NCI-H69 (cell line): ENCODE measurements at regions not wholly inside any gene's neighbourhood (a gene's known extent, or its start where the extent isn't known, plus 50 kb on each side); places are given as distances from the start of the nearest gene placed in this dataset.
"Not testable (repeated sequence)": the region's sequence is repeated elsewhere in the genome, so short reads cannot be mapped to it uniquely, and the experiment has no call there.

Source experiments
- DNase-seq: peaks from one replicate; lab custom pipeline; 2025; lab: John Stamatoyannopoulos, UW

- DNase-seq = no peak
Measured at GRCh38 chr3:39558775-39559306, 91.4 kb downstream of the MOBP start.

GRCh38 chr3:39559543-39559942, 92.1 kb downstream of the MOBP start:
- DNase-seq = no peak

GRCh38 chr3:39568508-39568907, 101.0 kb downstream of the MOBP start:
- no peak for DNase-seq

- DNase-seq = no peak
Measured at GRCh38 chr3:39569095-39569494, 101.6 kb downstream of the MOBP start.

DNA sequence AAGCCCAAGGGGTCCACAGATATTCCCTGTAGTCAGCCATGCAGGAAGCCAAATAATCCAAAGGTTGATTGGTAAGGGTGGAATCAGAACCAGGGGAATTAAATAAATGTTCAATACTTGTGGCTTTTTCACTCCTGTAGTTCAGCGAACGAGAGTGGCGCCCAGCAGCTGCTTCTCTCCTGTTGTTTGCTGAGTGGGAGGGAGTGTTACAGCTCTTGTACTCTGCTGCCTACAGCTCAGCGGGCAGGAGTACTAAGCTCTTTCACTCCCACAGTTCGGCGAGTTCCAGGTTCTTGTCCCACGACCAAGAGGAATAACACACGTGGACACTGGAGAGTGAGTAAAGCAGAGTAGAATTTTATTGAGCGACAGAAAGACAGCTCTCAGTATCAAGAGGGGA, 105.9 kb downstream of the MOBP start:
- no peak for DNase-seq

GRCh38 chr3:39577541-39577940, 110.1 kb downstream of the MOBP start:
- DNase-seq = no peak

DNA sequence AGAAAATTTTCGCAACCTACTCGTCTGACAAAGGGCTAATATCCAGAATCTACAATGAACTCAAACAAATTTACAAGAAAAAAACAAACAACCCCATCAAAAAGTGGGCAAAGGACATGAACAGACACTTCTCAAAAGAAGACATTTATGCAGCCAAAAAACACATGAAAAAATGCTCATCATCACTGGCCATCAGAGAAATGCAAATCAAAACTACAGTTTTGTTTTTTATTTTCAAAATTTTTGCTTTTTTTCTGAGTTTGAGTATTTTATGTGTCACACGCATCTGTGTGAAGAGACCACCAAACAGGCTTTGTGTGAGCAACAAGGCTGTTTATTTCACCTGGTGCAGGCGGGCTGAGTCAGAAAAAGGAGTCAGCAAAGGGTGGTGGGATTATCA, 118.7 kb downstream of the MOBP start:
- not testable (repeated sequence) for DNase-seq

DNA sequence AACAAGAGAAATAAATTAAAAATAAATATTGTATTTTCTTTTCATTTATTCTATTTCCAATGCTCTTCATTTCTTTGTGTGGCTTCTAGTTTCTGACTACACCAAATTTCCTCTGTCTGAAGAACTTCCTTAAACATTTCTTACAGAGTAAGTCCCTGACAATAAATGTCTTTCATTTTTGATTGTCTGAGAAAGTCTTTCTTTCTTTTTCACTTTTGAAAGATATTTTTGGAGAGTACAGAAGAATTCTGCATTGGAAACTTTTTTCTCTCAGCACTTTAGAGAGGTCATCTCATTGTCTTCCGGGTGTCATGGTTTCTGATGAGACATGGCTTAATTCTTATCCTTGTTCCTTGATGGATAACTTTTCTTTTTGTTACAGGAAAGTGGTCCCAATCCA, 119.6 kb downstream of the MOBP start:
- no peak for DNase-seq

DNA sequence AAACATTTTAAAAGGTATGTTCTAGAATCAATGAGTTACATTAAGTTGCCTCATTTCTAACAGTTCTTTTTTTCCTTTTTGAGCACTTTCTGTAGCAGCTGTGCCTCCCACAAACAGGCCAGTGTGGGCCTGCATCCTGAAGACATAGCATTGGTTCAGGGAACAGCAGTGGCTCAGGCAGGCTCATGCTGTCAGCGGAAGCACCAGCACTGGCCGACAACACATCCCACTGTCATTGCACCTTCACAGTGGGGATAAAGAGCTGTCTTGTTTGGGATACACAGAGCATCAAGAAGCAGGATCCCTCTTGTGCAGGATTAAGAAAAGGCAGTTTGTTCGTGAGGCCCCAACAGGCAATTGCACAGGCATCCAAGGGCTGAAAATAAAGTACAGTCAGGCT, 123.3 kb downstream of the MOBP start:
- no peak for DNase-seq

DNA sequence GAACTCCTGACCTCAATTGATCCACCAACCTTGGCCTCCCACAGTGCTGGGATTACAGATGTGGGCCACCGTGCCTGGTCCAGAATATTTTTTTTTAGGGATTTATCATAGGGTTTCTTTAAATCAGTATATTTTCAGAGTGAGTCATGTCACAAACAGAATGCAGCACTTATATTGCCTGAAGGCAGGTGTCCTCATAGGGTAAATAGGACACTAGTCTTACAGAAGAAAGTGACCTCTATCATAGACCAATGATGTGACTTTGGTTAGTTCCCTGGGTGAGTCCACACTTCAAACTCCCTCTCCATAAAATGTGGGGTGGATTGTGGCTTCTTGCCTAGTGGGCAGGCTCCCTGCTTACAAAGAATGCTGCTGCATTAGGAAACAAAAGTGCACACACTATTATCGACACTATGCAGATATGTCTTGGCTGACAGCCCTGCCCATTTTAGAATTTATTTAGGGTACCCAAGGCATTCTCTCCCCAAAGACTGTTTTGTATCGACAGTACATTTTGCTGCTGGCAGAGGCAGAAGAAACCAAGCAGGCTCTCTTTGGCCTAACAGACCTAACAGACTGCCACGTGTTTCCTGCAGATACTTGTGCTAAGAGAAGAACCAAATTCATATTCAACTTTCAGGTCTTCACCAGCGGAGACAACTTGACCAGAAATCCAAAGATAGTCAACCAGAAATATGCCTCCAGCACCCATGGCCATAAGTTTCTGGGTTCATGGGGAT, 125.0 kb downstream of the MOBP start:
- no peak for DNase-seq

DNA sequence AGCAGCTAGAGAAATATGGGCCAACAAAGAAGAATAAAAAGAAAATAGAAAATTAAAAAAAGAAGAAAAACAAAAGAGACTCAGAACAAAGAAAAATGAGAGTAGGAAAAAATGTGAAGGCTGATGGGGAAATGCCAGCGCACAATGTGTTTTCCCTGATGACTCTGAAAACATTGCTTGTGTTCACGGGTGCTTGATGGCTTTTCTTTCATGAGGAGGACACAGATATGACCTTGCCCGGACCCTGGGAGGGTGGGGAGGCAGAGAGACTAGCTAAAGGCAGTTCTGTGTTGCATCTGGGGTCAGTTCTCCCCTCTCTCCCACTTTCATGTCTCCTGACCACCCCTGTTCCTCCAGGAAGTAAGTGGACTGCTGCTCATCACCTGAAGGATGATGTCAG, 125.9 kb downstream of the MOBP start:
- no peak for DNase-seq

- DNase-seq = no peak
Measured at GRCh38 chr3:39601241-39601640, 133.8 kb downstream of the MOBP start.

DNA sequence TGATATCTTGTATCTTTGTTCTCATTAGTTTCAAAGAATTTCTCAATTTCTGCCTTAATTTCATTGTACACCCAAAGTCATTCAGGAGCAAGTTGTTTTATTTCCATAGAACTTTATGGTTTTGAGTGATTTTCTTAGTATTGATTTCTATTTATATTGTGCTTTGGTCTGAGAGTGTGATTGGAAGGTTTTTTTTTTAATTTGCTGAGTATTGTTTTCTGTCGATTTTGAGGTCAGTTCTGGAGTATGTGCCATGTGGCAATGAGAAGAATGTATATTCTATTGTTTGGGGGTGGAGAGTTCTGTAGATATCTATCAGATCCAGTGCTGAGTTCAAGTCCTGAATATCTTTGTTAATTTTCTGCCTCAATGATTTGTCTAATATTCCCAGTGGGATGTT, 138.4 kb downstream of the MOBP start:
- no peak for DNase-seq

DNA sequence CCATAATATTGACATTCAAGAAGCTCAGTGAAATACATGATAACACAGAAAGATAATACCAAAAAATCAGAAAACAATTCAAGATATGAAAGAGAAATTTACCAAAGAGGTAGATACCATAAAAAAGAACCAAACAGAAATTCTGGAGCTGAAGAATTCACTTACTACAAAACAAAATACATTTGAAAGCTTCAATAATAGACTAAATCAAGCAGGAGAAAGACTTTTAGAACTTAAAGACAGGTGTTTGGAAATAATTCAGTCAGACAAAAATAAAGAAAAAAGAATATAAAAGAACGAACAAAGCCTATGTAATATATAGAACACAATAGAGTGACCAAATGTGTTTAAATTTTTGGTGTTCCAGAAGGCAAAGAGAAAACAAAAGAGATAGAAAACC, 158.7 kb downstream of the MOBP start:
- DNase-seq = no peak

DNA sequence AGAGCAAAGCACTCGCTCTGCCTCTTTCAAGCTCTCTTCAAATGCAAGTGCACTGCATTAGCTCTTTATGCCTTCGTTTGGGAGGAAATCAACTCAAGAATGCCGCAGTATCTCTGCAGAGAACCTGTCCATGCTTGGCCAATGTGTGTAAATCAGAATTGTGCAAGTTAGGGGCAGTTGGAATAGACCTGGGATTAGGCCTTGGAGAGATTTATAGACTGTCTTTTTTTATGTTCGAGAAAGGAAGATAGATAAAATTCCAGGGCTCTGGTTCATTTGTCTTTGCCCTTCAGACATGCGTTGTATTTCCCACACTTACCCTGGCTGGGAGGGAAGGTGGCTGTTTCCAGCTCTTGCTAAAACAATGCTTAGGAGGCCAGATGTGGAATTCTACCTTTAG, 163.7 kb downstream of the MOBP start:
- no peak for DNase-seq

DNA sequence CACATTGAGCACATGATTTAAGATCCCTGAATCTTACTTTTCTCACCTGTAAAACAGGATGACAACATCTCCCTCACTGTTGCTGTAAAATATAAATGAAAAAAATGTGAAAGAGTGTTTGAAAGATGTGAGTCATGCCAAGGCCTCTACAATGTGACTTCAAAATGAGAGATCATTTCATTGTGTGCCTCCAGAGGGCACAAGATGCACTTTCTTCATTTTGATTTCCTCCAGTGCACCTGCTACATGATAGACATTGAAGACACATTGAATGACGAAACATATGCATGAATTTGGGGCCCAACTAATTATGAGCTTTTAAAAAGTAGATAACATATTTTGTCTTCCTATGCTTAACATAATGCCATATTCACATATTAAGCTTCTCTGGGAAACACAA, 170.3 kb downstream of the MOBP start:
- no peak for DNase-seq

GRCh38 chr3:39638301-39638700, 170.8 kb downstream of the MOBP start:
- no peak for DNase-seq

- DNase-seq = no peak
Measured at GRCh38 chr3:39639344-39640236, 169.8 kb upstream of the MYRIP start.

GRCh38 chr3:39641274-39641673, 168.1 kb upstream of the MYRIP start:
- DNase-seq = no peak

GRCh38 chr3:39644176-39644575, 165.2 kb upstream of the MYRIP start:
- no peak for DNase-seq

DNA sequence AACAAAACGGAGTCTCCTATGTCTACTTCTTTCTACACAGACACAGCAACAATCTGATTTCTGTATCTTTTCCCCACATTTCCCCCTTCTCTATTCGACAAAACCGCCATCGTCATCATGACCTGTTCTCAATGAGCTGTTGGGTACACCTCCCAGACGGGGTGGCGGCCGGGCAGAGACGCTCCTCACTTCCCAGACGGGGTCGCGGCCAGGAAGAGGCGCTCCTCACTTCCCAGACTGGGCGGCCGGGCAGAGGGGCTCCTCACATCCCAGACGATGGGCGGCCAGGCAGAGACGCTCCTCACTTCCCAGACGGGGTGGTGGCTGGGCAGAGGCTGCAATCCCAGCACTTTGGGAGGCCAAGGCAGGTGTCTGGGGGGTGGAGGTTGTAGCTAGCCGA, 158.2 kb upstream of the MYRIP start:
- DNase-seq = not testable (repeated sequence)

GRCh38 chr3:39651993-39652739, 157.2 kb upstream of the MYRIP start:
- no peak for DNase-seq
